ENCODE measurements at regions not wholly inside any gene's neighbourhood (a gene's known extent, or its start where the extent isn't known, plus 50 kb on each side); places are given as distances from the start of the nearest gene placed in this dataset.

DNA sequence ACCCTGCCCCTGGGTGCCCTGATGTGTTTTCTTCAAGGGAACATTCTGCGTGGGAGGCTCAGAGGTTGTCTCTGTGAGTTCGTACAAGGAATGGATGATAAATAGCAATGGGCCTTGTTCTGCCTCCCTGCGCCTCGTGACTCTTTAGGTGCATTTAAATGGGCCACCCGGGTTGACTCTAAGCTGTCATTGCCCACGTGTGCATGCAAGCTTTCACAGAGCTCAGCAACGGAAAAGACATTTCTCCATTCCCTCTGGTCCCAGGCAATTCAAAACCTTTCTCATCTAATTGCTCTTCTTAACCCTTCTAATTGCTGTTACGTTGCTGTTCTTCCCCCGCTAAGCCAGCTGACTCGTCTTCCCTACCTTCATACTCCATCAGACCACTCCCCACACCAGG is 71.5 kb upstream of the SDK2 start:
- DNase-seq = no peak
- Histone ChIP-seq H3K27ac (no peak overlapping the region), H3K36me3 (no peaks in the 10 kb centered on the region), H3K9me3 (no peaks in the 10 kb centered on the region), H3K4me3 (no peak overlapping the region), H3K4me1 (no peaks in the 10 kb centered on the region), H3K27me3 (peaks cover 0 to 6% of the 10 kb centered on the region in 2 donors)
- intact Hi-C loops (cut with DNase I; ENCODE audit: low total_unique reads) = no loop called here
- no peak for TF ChIP-seq CTCF (IDR thresholded peaks at IDR 0.05)
- no peak for TF ChIP-seq POLR2A (IDR thresholded peaks at IDR 0.05)

- DNase-seq = no peak
- no peak overlapping the region for H3K4me3 ChIP-seq
- no peaks in the 10 kb centered on the region for H3K4me1 ChIP-seq
- H3K27ac ChIP-seq = no peak overlapping the region
- H3K9me3 ChIP-seq = no peaks in the 10 kb centered on the region
- H3K27me3 ChIP-seq = peaks cover 0 to 6% of the 10 kb centered on the region in 2 donors
- TF ChIP-seq CTCF (IDR thresholded peaks at IDR 0.05) = no peak
- no peaks in the 10 kb centered on the region for H3K36me3 ChIP-seq
- intact Hi-C loops (cut with DNase I; ENCODE audit: low total_unique reads) = no loop called here
These were observed 73.4 kb upstream of the SDK2 start for GRCh38 chr17:73717690-73718089.

GRCh38 chr17:73718362-73718761 is 74.1 kb upstream of the SDK2 start:
- Histone ChIP-seq H3K9me3 (no peaks in the 10 kb centered on the region), H3K36me3 (no peaks in the 10 kb centered on the region), H3K27me3 (no peaks in the 10 kb centered on the region), H3K4me1 (no peaks in the 10 kb centered on the region), H3K27ac (no peak overlapping the region), H3K4me3 (no peak overlapping the region)
- intact Hi-C loops (cut with DNase I; ENCODE audit: low total_unique reads) = no loop called here
- TF ChIP-seq POLR2A (IDR thresholded peaks at IDR 0.05) (no peak), CTCF (IDR thresholded peaks at IDR 0.05) (no peak)
- DNase-seq = no peak

DNA sequence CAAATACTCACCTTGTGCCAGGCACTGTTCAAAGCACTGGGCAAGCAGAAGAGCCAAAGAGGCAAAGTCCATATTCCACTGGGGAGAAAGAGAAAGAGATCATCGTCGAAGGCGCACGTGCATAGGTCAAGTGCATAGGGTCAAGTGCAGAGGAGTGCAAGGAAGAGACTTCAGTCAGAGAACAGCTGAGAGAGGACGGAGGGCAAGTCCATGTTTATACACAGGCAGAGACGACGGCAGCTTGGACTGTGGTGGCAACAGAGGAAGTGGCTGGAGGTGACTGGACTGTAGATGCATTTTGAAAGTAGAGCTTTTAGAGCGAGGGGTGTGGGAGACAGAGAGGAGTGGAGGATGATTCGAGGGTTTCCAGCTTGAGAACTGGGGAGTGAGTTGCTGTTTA is 74.7 kb upstream of the SDK2 start:
- DNase-seq = no peak
- intact Hi-C loops (cut with DNase I; ENCODE audit: low total_unique reads) = no loop called here
- Histone ChIP-seq H3K9me3 (no peaks in the 10 kb centered on the region), H3K27me3 (no peaks in the 10 kb centered on the region), H3K36me3 (no peaks in the 10 kb centered on the region), H3K4me3 (no peak overlapping the region), H3K4me1 (no peaks in the 10 kb centered on the region), H3K27ac (no peak overlapping the region)
- TF ChIP-seq POLR2A (IDR thresholded peaks at IDR 0.05) (no peak), CTCF (IDR thresholded peaks at IDR 0.05) (no peak)

DNA sequence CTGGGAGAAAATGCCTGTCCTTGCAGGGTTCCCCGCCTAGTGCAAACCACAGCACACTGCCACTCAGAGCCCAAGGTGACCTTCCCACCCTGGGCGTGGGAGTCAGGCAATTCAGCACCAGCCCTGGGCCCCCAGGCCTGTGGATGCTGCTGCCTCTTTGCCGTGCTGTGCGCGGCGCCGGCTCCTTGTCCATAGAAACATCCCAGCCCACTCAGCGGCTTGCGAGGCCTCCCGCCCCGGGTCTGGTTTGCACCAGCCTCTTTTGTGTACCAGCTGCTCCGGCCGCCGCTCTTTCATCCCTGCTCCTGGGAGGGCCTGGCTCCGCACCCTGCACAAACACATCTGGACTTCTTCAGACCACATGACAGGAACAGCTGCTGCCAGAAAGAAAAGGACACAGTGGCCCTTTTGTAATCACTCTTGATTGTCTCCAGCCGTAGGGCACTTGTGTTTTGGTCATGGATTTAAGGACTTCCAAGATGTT is 75.4 kb upstream of the SDK2 start:
- no peaks in the 10 kb centered on the region for H3K9me3 ChIP-seq
- no peak overlapping the region for H3K27ac ChIP-seq
- no peaks in the 10 kb centered on the region for H3K4me1 ChIP-seq
- intact Hi-C loops (cut with DNase I; ENCODE audit: low total_unique reads) = no loop called here
- TF ChIP-seq POLR2A (IDR thresholded peaks at IDR 0.05) (no peak), CTCF (IDR thresholded peaks at IDR 0.05) (no peak)
- H3K4me3 ChIP-seq = no peak overlapping the region
- H3K36me3 ChIP-seq = no peaks in the 10 kb centered on the region
- DNase-seq = no peak
- no peaks in the 10 kb centered on the region for H3K27me3 ChIP-seq

All from uterus (tissue), 3 donors.